HT-29 (cell line): ENCODE measurements at regions not wholly inside any gene's neighbourhood (a gene's known extent, or its start where the extent isn't known, plus 50 kb on each side); places are given as distances from the start of the nearest gene placed in this dataset.

Experiments
- DNase-seq: peaks from one replicate; pipeline ENCODE4 v3.0.0-alpha.2; 2015; ENCODE audit warnings: low spot score

DNA sequence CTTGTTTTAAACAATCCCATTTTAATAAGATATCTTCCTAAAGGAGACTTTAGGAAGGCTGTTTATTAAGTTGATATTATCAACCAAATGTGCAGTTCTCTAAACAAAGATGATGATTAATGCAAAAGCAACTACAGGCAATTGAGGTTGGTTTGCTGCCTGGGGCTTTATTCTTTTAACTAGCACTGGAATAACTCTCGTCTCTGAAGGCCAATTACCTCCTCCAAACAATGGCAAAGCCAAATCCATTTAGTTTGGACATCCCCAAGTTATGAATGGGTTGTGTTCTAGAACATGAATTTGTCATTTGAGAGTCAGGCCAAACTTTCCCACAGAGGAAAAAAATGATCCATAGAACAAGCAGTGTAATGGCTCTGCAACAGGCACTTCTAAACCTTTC is 114.1 kb downstream of the SLC16A9 start:
- no peak for DNase-seq

DNA sequence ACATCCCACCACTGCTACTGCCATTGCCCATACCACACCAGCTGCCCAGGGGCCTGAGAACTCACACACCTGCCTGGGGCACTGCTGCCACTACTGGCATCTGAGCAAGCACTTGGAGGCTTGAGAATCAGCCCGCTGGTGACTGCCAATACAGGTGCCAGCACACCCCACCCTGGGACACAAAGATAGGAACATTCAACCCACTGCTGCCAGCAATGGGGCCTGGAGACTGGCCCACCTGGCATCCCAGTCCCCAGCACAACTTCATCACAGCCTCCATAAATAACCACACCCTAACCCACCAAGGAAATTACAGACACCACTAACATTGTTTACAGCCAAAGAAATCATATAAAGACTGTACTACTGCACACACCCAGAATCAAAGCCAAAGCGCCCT is 115.9 kb downstream of the SLC16A9 start:
- DNase-seq = no peak

DNA sequence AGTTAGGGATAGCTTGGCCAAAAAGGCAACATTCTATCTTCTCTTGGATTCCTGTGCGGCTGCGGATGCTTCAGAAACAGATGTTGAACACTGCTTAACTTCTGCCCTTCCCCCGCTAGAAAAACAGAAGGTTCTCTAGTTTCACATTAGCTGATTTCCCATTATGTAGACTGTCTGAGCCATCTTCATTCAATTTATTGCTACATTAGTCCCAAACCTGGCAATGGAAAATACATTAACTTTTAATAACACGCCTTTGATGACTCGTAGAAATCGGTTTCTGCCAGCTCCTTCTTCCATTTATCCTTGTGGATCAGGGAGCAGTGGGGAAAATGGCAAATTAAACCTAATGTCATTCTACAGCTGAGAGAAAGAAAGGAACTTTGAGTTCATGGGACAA is 119.9 kb downstream of the SLC16A9 start:
- DNase-seq = no peak

DNA sequence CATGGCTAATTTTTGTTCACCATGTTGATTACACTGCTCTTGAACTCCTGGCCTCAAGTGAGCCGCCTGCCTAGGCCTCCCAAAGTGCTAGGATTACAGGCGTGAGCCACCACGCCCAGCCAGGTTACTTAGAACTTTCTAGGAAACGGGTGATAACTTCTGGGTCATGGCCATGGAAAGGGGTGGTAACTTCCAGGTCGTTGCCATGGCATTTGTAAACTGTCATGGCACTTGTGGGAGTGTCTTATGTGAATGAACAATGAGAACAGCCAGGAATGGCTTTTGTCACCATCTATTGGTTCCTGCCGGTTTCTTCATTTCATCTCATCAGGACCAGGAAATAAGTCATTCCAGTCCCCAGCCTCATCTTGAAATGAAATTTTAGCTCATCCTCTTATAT is 120.9 kb downstream of the SLC16A9 start:
- DNase-seq = no peak

DNA sequence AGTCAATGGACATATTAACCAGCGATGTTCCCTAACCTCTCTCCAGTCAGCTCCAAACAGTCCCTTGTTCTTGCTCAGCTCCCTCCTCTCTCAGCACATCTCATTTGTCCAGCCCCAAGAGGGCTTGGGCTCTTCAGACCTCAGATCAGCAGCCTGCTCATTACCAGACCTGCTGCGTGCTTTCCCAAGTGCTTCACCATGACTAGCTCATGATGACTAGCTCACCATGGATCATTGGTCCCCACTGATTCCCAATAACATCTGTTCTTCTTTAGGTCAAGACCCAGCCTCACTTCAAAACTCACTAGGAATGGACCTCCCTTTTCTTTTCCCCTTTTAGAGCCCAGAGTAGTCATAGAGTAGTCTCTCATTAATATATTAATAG is 121.9 kb downstream of the SLC16A9 start:
- DNase-seq = no peak

DNA sequence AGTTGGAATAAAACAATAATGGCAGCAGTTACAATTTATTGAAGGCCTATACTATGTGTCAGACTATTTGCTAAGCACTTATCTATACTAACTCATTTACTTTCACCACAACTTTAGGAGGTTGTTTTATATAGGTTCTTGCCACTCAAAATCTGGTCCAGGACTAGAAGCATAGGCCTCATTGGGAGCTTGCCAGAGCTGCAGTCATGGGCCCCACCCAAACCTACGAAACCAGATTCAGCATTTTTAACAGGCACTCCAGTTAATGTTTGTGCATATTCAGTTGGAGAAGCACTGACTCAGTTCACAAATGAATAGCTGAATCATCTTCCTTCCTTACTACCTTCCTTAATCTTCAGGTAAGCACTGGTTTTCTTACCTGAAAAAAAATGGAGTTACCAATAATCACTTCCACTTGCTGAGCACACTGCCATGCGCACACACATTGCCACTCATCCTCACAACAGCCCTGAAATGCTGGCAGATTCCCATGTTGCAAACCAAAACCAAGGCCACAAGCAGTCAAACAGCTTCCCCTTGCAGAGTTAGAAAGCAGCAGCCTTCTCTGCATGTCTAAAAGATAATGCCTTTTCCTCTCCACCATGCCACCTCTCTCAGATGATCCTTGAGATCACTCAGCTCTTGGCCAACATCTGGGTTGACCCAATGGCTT is 122.4 kb downstream of the SLC16A9 start:
- no peak for DNase-seq

DNA sequence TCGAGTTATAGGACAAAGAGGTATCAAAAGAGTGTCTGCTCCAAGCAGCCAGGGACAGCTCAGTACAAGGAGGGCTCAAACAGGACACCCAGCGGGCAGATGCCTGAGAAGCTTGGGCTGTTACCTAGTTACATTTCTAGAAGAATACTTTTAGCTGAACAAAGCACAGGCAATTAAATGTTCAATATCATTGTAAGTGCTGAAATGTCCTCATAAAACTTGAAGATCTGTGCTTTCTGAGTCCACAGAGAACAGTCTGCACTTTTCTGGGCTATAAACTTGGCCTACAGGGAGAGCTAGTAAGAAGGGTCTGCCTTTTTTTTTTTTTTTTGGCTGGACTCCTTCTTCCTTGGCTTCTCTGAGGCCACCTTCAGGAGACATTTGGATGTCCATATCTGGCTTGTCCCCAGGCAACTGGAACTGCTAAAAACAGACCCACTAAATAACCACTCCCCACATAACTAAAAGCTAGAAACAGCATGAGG is 123.2 kb downstream of the SLC16A9 start:
- DNase-seq = no peak

DNA sequence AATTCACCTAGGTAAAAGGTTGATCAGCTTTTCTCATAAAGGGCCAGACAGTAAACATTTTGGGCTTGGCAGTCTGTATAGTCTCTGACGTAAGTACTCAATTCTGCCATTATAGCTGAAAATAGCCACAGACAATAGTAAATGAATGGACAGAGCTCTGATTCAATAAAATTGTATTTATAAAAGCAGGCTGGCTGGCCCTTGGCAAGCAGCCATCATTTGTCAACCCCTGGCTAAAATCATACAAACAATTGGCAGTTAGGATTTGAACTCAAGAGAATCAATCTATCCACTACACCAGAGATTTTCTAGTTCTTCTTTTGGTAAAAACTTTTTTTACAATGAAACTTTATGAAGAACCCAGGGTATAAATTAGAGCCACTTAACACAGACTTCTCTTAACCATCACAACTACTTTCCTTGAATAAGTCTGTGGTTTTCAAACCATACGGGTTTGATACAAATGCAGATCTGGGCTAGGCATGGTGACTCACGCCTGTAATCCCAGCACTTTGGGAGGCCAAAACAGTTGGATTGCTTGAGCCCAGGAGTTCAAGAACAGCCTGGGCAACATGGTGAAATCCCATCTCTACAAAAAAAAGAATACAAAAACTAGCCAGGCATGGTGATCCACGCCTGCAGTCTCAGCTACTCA is 124.5 kb downstream of the SLC16A9 start:
- no peak for DNase-seq

DNA sequence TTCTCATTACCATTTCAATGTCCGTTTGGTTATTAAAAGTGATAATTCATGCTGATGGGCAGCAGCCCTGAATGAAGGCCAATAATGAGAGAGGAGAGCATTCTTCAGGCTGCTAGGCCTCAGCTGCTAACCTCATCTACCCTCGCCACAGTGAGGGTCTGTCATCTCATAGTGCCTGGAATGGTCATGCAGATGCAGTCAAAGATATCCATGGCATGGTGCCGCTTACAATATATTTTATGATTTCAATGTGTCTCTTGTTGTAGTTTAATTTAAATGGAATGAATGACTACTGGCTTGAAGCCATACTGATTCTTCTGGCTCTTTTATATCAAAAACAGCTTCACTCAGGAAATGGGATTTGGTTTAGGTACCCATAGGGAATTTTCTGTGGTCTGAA is 126.9 kb downstream of the SLC16A9 start:
- DNase-seq = no peak

DNA sequence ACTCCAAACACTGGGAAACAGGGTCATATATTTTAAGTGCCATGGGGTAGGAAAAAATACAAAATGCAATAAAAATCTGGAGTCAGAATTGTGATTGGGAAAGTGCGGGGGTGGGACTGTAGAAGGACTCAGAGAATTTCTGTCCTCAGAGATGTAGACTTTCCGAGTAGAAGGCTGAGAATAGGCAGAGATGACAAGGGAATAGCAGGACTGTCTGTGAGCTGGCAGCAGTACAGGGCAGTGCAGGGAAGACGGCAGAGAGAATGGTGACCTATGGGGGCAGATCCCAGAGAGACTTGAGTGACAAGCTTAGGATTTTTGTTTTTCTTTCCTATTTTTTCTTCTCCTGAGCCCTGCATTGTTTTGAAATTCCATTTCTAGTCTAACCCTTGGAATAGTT is 127.6 kb downstream of the SLC16A9 start:
- no peak for DNase-seq

DNA sequence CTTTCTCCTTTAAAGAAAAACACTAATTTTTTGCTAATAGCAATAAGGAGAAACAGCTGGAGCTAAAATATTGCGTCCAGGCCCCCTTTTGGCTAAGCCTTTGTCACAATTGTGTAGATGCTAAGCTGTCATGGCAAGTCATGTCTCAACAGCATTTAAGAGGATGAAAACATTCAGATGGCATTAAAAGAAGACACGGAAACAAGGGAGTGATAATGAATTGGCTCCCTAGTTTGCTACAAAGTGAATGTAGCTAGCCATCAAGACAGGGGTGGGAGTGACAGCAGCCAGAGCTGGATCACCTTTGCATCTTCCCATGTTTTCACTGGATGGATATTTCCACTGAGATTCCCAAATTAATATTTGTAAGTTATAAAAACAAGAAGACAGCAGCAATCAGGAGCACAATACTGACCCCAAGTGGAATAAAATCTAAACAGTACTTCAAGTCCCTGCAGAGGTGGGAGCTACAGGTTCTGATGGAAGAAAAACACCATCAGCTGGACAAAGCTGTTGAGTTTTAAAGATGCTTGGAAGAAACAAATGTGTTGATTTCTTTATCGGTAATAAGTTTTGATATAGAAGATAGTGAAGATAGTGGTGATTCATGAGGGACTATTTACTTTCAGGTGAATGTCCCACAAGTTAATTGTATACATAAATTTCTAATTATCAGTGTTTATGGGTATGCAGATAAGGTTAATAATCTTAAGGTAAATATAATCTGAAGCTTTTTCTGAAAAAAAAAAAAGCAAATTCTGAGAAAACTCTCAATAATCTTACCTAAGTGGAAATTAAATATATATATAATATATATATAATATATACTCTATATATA is 129.4 kb downstream of the SLC16A9 start:
- DNase-seq = peak; percentile 39

DNA sequence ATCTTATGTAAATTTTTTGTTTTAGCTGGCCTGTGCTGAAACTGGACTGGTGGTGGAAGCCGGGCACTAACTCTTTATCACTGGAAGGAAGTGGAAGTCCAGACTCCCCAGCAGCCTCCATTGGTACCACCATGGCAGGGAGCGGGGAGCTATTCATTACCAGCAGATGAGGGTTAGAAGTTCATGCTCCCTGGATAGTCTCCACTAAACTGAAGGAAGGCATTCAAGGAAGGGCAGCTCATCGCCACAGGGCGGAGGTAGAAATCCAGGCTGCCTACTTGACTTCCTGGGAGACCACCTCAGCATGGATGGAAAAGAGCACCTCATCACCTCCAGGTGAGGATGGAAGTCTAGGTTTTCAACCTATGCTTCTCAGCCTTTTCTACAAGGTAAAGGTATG is 130.9 kb downstream of the SLC16A9 start:
- no peak for DNase-seq

DNA sequence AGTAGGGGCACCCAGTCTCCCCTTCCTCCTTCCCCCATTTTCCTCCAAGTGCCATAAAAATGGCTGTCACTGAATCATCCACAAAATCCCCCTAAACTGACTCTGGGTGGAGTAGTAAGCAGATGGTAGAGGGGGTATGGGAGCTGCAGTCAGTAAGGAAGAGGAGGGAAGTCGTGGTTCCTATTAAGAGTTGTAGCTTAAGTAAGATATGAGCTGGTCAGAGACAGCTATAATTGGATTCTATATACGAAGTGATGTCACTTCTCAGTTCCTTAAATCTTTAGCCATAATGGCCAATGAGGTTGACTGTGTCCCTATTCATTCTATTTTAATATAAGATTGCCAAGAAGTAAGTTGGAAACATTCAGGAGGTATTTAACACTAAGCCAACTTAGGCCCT is 131.7 kb downstream of the SLC16A9 start:
- no peak for DNase-seq

DNA sequence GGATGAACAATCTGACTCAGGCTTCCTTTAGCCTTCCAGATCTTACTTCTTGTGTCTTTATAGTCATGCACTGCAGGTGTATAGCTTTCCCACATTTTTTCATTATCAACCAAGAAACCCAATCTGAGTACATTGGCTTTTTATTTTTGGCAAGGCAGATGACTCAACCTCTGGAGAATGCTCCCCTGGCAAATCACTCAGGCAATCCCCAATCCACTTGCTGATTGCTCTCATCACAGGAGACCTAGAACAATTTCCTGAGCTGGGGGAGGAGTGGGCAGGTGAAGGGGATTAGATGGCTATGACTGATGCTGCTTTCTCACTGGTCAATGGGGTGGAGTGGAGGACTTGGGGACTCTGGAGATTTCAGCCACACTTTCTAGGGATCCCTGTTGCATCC is 134.4 kb downstream of the SLC16A9 start:
- DNase-seq = no peak

DNA sequence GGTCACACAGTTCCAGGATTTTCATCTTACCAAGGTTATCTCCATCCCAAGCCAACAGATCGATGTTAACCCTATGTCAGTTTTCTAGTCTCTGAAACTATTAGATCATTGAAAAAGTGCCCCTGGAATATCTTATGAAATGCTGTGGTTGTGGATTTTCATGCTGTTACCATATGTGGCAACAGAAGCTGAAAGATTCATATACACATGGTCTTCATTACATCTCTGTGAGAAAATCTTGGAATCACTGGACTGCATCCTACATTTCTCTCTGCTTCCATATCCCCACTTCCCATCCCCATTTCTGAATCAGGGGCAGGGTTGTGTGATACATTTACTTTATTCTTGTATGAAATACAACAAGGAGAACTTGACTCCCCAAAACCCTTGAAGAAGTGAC is 146.1 kb downstream of the SLC16A9 start:
- no peak for DNase-seq

DNA sequence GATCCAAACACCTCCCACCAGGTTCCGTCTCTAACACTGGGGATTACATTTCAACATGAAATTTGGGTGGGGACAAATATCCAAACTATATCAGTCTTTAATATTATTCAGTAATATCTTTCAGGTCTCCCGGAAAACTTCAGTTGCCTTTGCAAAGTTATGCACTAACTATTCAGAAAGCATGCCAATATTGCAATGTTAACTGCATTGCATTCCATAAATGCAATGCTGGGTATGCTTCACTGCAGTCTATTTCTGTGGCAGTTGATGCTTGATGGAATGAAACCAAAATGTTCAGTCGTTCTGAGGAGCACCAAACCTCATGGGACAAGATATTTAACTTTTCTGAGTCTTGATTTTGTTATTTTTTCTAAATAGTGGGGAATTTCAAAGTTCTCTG is 147.5 kb downstream of the SLC16A9 start:
- DNase-seq = no peak

DNA sequence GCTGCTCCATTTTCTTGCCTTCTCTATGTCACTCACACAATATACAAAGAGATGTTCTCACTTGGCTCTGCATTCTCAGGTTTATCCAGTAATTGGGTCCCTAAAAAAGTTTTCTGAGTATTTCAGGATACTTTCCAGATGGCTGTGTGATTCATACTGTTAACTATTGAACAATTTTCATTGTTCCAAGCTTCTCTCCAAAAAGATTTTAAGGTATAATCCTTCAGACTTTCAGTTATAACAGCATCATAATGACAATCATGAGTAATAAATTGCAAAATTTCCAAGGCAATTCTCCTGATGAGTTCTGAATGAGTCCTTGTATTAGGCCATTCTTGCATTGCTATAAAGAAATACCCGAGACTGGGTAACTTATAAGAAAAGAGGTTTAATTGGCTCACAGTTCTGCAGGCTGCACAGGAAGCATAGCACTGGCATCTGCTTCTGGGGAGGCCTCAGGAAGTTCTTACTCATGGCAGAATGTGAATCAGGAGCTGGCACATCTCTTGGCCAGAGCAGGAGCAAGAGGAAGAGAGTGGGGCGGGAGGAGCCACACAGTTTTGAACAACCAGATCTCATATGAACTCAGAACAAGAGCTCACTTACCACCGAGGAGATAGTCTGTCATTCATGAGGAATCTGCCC is 148.1 kb downstream of the SLC16A9 start:
- DNase-seq = no peak

DNA sequence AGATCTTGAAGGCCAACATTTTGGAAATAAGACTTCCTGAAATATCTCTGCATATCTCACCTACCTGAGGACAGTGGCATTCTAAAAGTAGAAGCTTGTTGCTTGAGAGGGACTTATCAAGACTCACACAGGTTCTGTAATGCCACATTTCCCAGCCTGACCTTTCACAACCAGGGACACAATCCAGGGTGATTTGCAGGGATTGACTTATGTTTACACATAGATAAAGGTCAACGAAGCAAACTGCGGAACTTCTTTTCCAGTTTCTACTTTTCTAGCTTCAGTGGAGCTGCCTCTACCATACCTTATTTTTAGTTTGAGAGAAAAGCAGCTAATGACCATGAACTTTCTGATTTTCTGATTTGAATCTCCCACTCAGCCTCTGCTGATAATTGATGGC is 148.7 kb downstream of the SLC16A9 start:
- DNase-seq = no peak

DNA sequence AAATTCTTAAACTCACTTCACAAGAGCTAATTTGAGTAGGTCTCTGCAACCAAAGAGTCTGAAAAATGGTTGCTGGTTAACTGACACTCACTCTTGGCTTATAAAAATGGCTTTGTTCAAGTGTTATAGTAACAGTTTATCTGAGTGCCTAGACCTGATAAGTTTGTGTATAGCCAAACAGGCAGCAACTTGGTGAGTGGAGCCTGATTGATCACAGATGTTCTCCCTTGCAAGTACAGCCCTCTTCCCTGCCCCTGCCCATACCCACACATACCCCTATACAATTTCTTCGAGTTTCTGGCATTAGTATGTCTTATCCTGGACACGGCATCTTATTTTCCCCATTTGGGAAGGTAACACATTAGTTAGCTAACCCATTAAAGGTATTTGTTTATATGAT is 149.5 kb downstream of the SLC16A9 start:
- DNase-seq = no peak

DNA sequence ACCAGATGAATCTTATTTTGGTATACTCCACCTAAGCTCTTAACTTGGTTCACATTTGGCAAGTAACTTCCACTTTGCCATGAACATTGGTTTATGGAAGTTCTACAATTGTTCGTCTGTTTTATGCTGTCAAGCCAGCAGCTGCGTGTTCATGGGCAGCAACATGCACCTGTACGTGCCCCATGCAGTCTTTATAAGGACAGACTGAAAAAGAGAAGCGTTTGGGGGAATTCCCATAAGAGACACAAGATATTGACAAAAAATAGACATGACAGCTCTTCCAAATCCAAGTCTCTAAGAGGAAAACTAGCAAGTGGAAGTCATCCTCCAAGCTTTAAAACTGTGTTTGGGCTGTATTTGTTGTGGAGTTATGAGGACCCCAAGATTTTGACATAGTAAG is 151.6 kb downstream of the SLC16A9 start:
- no peak for DNase-seq

DNA sequence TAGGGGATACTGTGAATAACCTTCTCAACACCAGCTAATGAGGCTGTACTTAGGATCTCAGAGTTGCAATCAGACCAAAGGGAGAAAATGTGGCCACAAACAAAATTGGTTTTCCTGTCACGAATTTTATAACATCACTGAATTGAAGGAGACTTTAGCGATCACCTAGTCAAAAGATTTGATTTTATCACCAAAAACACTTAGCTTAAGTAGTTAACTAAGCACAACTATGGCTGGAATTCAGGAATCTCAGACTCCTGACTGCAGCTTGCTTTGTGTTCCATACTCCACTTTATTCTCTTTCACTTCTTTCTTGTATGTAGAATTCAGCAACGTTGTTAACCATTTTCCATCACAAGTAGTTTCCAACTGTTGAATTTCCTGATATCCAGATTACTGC is 152.0 kb downstream of the SLC16A9 start:
- DNase-seq = no peak

DNA sequence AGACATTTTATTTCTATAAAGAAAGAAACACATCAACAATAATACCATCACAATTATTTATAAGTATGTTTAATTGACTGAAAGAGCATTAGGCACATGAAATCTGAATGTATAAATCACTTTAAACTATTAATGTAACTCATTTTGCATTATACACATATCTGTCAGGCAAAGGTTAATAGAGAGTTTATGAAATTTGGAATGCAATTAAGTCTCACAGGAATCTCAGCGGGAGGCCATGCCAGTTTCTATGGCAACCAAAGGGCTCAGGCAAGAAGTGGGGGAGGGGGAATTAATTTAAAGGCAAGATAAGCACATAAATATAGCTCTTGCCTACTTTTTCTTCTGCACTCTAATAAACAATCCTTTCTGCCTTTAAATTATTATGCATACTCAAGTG is 152.6 kb downstream of the SLC16A9 start:
- no peak for DNase-seq
